ENCODE measurements at regions not wholly inside any gene's neighbourhood (a gene's known extent, or its start where the extent isn't known, plus 50 kb on each side); places are given as distances from the start of the nearest gene placed in this dataset.

- no peak for TF ChIP-seq CTCF (IDR thresholded peaks at IDR 0.05; ENCODE audit: unreplicated experiment)
- Mint-ChIP-seq H3K36me3 (ENCODE audit: insufficient read depth, unreplicated experiment) (no peaks in the 10 kb centered on the region), H3K4me1 (ENCODE audit: insufficient read depth, unreplicated experiment) (no peaks in the 10 kb centered on the region), H3K27me3 (ENCODE audit: insufficient read depth, unreplicated experiment) (no peaks in the 10 kb centered on the region), H3K9me3 (ENCODE audit: unreplicated experiment) (peaks cover 9% of the 10 kb centered on the region), H3K27ac (ENCODE audit: low read depth, unreplicated experiment) (no peak overlapping the region), H3K4me3 (ENCODE audit: unreplicated experiment) (no peak overlapping the region)
- ChIA-PET CTCF (no interaction called here), POLR2A (no interaction called here)
- intact Hi-C loops (cut with micrococcal nuclease): no loop called here
- no peak for DNase-seq (ENCODE audit: unreplicated experiment)
- BruUV-seq (replicated peaks): no TSS peak
Observed at GRCh38 chr16:80314042-80314441, 226.8 kb upstream of the DYNLRB2 start.

- intact Hi-C loops (cut with micrococcal nuclease): no loop called here
- no peaks in the 10 kb centered on the region for H3K9me3 Mint-ChIP-seq (ENCODE audit: unreplicated experiment)
- H3K27me3 Mint-ChIP-seq (ENCODE audit: insufficient read depth, unreplicated experiment): no peaks in the 10 kb centered on the region
- no peak for TF ChIP-seq CTCF (IDR thresholded peaks at IDR 0.05; ENCODE audit: unreplicated experiment)
- H3K4me1 Mint-ChIP-seq (ENCODE audit: insufficient read depth, unreplicated experiment): no peaks in the 10 kb centered on the region
- no peaks in the 10 kb centered on the region for H3K36me3 Mint-ChIP-seq (ENCODE audit: insufficient read depth, unreplicated experiment)
- ChIA-PET CTCF (no interaction called here), POLR2A (no interaction called here)
- DNase-seq (ENCODE audit: unreplicated experiment): no peak
- no peak overlapping the region for H3K27ac Mint-ChIP-seq (ENCODE audit: low read depth, unreplicated experiment)
- BruUV-seq (replicated peaks): no TSS peak
- H3K4me3 Mint-ChIP-seq (ENCODE audit: unreplicated experiment): no peak overlapping the region
Observed at GRCh38 chr16:80309178-80309577, 231.6 kb upstream of the DYNLRB2 start.

GRCh38 chr16:80305410-80305809 lies 235.4 kb upstream of the DYNLRB2 start:
- no peak for DNase-seq (ENCODE audit: unreplicated experiment)
- CTCF ChIA-PET: no interaction called here
- POLR2A ChIA-PET: no interaction called here
- no peak for TF ChIP-seq CTCF (IDR thresholded peaks at IDR 0.05; ENCODE audit: unreplicated experiment)
- BruUV-seq (replicated peaks): no TSS peak
- no peak overlapping the region for H3K4me3 Mint-ChIP-seq (ENCODE audit: unreplicated experiment)
- H3K36me3 Mint-ChIP-seq (ENCODE audit: insufficient read depth, unreplicated experiment): no peaks in the 10 kb centered on the region
- peaks cover 8% of the 10 kb centered on the region for H3K4me1 Mint-ChIP-seq (ENCODE audit: insufficient read depth, unreplicated experiment)
- no peaks in the 10 kb centered on the region for H3K9me3 Mint-ChIP-seq (ENCODE audit: unreplicated experiment)
- no peak overlapping the region for H3K27ac Mint-ChIP-seq (ENCODE audit: low read depth, unreplicated experiment)
- no peaks in the 10 kb centered on the region for H3K27me3 Mint-ChIP-seq (ENCODE audit: insufficient read depth, unreplicated experiment)
- intact Hi-C loops (cut with micrococcal nuclease): no loop called here

GRCh38 chr16:80303691-80304090 lies 237.1 kb upstream of the DYNLRB2 start:
- BruUV-seq (replicated peaks): no TSS peak
- H3K27me3 Mint-ChIP-seq (ENCODE audit: insufficient read depth, unreplicated experiment): no peaks in the 10 kb centered on the region
- DNase-seq (ENCODE audit: unreplicated experiment): no peak
- ChIA-PET CTCF (interaction anchor here (0.6 kb wide), 1 partner anchor 610 kb away, joined by 3 read pairs; no protein-coding TSS in a partner anchor), POLR2A (interaction anchor here (0.5 kb wide), 1 partner anchor 128 kb away, joined by 3 read pairs; no protein-coding TSS in a partner anchor)
- TF ChIP-seq CTCF (IDR thresholded peaks at IDR 0.05; ENCODE audit: unreplicated experiment): no peak
- H3K36me3 Mint-ChIP-seq (ENCODE audit: insufficient read depth, unreplicated experiment): no peaks in the 10 kb centered on the region
- intact Hi-C loops (cut with micrococcal nuclease): no loop called here
- H3K27ac Mint-ChIP-seq (ENCODE audit: low read depth, unreplicated experiment): no peak overlapping the region
- no peak overlapping the region for H3K4me3 Mint-ChIP-seq (ENCODE audit: unreplicated experiment)
- peaks cover 15% of the 10 kb centered on the region for H3K4me1 Mint-ChIP-seq (ENCODE audit: insufficient read depth, unreplicated experiment)
- no peaks in the 10 kb centered on the region for H3K9me3 Mint-ChIP-seq (ENCODE audit: unreplicated experiment)

Data from MCF 10A (cell line).